ENCODE measurements at regions not wholly inside any gene's neighbourhood (a gene's known extent, or its start where the extent isn't known, plus 50 kb on each side); places are given as distances from the start of the nearest gene placed in this dataset.
"Not testable (repeated sequence)": the region's sequence is repeated elsewhere in the genome, so short reads cannot be mapped to it uniquely, and the experiment has no call there.

DNA sequence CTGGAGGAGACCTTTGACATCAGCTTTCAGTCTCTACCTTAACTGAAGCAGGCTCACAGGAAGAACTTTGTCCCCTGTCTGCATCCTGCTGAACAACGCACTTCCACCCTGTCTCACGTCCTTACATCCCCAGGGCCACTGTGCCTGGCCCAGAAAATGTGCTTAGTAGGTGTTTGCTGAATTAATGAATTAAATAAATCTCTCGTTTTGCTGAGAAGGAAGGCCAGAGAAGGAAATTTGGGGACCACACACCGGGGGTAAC lies 54.3 kb upstream of the CREB3L1 start:
- DNase-seq, result no peak

DNA sequence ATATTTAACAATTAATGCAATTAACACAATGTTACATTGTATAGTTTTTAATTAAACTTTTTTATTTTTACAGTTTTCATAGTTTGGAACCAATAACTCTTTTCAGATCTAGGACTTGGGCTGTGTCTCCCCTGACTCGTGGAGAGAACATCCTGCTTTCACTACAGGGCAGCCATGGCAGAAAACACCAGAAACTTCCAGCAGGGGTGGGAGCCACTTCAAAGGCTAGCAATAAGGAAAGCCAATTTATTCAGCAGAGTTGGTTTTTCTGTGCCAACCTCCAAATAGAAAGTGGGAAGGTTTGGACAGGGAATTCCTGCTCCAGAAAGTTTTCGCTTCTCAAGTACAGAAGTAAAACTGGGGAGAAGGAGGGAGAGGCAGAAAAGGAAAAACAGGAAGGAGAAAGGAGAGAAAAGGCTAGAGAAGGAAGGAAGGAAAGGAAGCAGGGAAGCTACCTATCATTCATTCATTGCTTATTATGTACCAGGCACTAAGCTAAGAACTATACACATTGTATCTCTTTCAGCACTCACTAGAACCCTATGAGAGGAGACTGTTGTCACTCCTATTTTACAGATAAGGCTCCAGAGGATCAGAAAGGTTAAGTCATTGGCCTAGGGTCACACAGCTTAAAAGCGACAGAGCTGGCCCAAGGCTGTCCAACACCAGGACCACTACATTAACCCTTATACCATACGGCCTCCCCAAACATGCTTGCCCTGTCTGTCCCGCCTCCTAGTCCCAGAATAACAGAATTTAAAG lies 54.8 kb upstream of the CREB3L1 start:
- DNase-seq, result no peak

DNA sequence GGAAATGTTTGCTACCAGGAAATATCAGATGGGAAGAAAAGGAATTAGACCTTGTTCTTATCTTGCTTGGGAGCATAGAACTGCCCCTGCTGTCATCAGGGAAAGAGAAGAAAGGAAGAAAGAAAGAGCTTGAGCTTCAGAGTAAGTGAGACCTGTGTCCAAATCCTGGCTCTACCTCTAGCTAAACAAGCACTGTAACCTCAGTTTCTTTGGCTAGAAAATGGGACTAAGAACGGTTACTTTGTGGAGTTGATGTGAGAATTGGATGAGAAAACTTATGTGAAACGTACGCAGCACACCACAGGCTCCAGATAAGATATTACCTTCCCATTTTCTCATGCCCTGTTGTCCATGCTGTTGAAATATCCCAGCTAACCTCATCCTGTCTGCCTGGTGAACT lies 57.1 kb upstream of the CREB3L1 start:
- no peak for DNase-seq

DNA sequence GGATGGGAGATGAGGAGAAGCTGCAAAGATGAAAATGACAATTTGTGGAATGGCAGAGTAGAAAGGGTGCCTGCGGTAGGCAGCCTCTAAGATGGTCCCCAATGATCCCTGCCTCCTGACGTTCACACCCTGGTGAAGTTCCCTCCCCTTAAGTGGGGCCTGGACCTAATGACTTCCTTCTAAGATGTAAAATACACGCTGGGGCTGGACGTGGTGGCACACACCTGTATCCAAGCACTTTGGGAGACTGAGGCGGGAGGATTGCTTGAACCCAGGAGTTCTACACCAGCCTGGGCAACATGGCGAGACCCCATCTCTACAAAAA lies 60.7 kb upstream of the CREB3L1 start:
- DNase-seq, result no peak

DNA sequence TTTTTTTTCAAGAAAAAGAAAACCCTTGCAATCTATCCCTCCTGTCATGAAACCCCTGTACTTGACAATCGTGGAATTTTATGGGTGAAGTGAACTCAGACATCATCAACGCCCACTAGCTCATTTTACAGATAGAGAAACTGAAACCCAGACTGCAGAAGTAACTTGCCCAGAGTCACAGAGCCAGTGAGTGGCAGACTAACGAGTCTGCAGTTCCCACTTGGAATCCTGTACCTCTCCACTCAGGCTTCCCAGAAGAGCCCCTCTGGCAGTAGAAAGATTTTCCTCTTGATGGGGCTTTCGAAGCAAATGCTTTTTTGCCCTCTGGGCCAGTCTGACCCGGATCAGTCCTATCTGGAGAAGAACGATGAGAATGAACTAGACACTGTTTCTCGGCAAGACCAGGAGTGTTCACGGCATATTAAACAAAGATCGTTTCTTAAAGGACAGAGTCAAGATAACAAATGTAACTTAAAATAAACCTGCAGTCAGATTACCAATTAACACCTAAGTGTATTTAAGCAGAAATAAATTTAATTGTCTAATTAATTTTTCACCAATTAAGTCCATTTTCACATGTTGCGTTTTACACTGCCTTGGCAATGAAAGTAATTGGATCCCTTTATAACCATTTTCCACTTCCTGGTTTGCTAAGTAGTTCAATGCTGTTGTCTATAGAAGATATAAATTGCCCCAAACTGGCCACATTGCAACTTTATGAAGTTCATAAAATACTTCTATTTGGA lies 61.3 kb upstream of the CREB3L1 start:
- DNase-seq, result no peak

DNA sequence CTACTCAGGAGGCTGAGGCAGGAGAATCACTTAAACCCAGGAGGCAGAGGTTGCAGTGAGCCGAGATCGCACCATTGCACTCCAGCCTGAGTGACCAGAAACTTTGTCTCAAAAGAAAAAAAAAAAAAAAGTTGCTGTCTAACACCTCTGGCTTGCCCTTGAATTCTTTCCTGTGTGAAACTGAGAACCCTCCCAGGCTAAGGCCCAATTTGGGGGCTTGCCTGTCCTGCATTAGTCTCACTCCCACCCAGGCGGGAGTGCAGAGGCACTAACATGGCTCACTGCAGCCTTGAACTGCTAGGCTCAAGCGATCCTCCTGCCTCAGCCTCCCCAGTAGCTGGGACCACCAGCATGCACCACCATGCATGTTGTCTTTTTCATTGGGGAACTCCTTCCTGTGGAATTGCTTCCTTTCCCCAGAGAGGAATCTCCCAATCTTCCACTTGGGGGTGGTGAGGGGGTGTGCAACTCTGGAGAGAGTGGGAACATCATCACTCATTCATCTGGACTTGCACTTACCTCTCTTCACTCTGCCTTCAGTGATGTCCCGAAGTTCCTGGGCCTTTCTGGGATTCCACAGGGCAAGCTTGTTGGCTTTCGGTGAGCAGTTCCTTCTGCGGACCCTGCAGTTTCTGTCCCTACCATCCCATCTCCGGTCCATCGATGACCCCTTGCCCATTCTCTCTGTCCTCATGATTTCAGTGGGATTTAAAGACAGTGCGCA lies 62.1 kb upstream of the CREB3L1 start:
- no peak for DNase-seq

DNA sequence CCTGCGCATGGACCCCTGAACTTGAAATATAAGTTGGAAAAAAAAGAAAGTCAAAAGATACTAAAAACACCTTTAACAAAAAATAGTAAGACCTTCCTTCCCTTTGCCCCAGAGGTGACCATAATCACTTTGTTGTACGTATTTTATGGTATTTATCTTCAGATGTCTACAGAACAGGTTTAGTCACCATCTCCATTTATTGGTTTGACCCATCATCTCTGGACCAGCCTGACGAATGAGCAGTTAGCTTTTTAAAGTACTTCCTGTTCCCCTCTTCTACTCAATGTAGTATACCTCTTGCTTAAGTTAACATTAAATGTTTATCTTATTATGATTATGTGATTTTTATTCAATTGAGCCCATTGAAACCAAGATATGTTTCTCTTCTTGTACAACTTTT lies 64.7 kb upstream of the CREB3L1 start:
- DNase-seq, result no peak

DNA sequence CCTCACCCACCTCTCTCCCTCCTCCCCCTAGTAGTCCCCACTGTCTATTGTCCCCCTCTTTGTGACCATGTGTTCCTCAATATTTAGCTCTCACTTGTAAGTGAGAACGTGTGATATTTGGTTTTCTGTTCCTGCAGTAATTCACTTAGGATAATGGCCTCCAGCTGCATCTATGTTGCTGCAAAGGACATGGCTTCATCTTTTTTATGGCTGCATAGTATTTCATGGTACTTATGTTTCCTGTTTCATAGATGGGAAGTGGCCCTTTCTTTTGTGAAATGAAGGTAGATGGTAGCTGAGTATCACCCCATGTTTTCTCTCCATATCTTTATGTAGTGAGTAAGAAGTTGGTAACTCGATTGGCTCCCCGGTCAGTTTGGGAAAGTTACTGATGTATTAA lies 66.6 kb upstream of the CREB3L1 start:
- DNase-seq, result no peak

DNA sequence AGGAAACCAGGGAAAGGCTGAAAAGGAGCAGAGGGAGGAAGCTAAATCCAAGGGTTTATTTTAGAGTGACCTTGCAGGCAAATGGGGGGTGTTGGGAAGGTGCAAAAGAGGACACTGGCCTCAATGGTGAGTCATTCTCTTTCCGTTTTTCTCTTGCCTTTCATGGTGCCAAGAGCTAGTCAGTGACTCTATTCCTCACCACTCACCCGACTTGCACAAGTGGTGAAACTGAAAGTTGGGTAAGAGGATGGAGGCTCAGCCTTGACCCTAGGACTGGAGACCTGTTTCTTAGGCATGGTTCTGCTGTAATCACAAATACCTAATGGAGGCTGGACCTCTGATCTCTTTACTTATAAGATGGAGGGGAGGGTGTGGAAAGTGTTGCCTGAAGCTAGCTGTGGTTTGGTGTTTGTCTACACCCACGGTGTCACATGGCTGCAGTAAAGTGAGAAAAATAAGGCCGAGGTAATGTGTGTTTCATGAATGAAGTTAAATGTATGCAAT lies 67.3 kb upstream of the CREB3L1 start:
- peak; percentile 4 for DNase-seq

DNA sequence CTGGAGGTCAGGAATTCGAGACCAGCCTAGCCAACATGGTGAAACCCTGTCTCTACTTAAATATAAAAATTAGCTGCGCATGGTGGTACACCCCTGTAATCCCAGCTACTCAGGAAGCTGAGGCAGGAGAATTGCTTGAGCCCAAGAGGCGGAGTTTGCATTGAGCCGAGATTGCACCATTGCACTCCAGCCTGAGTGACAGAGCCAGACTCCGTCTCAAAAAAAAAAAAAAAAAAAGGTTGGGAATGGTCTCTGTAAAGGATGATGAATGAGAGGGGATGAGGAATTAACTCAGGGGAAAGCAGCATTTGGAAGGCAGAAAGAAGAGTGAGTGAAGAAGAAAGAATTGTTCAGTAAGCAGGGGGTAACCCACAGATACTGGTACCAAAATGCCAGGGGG lies 67.8 kb upstream of the CREB3L1 start:
- not testable (repeated sequence) for DNase-seq

DNA sequence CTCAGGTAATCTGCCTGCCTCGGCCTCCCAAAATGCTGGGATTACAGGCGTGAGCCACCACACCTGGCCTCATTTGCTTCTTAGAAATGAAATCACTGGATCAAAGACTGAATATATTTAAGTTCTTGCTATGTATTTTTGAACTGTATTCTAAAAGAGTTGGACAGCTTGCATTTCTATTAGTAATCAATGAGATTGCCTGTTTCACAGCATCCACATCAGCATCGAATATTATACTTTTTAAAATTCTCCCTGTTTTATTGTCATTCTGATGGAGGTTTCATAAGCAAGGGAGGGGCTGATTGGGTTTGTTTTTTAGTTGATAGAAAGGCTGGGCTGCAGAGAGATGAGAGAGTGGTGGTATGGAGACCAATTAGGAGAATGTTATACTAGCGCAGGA lies 68.7 kb upstream of the CREB3L1 start:
- no peak for DNase-seq

DNA sequence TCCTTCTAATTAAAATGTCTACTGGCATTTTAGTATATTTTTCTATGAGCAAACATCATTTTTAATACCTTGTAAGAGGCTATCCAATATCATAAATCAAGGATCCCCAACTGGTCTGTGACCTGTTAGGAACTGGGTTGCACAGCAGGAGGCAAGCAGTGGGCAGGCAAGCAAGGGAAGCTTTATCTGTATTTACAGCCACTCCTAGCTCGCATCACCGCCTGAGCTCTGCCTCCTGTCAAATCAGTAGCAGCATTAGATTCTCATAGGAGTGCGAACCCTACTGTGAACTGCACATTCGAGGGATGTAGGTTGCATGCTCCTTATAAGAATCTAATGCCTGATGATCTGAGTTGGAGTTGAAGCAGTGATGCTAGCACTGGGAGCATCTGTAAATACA lies 70.2 kb upstream of the CREB3L1 start:
- DNase-seq, result no peak

DNA sequence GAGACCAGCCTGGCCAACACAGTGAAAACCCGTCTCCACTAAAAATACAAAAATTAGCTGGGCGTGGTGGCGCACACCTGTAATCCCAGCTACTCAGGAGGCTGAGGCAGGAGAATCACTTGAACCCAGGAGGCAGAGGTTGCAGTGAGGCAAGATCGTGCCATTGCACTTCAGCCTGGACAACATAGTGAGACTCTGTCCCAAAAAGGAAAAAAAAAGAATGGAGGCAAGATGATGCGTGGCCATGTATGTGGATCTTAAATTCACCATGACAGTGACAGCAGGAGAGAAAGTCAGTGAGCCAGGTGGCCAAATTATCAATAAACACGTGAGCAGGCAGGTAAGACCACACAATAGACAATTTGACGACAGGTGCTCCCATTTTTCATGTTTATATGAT lies 73.0 kb upstream of the CREB3L1 start:
- DNase-seq, result not testable (repeated sequence)

DNA sequence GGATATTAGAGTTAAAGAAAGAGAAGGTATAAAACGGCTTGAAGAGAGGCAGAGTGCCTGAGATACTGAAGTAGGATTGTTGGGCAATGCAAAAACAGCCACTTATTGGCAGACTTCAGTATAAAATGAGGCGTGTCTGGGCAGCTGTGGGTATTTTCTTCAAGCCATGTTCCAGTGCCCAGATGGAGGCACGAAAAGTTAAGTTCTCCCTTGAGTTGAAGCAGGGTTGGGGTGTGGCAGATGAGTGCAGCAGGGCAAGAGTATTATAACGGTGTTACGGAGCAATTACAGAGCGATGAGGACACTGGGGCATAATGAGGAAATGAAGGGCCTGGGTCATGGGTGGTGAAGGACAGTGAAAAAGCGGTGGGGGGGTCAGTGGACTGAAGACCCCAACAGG lies 73.7 kb upstream of the CREB3L1 start:
- no peak for DNase-seq

DNA sequence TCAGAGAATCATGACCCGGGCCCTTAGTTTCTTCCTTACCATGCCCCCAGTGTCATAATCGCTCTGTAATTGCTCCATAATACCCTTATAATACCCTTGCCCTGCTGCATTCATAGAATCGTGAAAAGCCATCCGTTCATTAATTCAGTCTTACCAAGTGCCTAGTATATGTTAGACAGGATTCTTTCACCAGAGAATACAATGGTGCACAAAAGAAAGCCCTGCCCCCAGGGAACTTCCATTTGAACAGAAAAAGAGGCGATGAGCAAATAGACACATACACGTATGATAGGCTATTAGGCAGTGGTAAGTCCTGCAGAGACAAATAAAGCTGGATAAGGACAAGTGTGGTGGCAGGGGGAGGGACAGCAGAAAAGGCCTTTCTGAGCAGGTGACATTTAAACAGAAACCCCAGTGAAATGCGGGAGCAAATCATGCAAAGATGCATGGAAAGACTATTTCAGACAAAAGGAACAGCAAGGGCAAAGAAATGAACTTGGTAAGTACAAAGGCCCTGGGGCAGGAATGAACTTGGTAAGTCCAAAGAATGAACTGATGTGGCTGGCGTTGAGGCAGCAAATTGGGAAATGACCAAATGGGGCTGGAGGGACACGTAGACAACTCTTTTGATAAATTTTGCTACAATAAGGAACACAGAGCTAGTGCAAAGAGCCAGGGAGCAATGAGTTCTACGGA lies 74.6 kb upstream of the CREB3L1 start:
- no peak for DNase-seq

DNA sequence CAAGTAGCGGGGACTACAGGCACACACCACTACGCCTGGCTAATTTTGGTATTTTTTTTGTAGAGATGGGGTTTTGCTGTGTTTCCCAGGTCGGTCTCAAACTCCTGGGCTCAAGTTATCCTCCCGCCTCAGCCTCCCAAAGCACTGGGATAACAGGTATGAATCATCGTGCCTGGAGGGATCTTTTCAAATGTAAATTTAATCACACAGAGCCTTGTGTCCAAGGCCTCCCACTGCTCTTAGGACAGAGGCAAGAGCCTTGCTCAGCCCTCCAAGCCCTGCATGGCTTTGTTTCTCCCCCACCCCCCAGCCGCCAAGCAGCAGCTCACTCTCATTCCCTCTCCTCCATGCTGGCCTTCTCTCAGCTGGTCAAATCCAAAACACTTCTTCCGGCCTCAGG lies 75.3 kb upstream of the CREB3L1 start:
- no peak for DNase-seq

DNA sequence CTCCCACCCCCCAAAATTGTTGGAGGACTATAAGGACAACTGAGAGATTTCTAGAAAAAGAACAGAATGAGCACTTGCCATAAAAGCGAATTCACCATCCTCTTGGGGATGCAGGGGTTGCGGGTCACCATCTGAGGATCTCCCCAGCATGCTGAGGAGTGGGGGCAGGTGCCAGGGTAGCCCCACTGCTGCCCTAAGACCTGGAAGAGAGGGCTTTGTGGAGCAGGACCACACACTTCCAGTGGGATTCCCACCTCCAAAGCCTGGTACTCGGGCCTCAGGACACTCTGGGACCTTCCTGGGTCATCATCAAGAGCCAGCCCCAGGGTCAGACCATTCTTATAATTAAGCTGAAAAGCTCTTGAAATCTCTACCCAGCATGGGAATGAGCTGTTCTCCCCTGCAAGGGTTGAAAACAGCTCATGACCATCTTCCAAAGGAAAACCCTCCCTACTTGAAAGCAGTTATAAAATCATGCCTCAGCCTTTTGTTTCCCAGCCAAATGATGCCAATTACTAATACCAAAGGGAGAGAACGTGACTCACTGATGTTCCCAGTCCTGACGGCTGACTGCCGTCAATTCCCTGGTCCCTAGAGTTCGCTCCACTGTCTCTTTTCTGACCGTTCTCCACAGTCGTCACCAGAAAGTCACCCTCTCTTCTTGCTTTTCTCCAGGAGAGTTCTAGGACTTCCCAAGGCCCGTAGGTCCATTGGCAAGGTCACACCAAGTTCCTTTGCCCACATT lies 76.8 kb upstream of the CREB3L1 start:
- DNase-seq, result no peak

DNA sequence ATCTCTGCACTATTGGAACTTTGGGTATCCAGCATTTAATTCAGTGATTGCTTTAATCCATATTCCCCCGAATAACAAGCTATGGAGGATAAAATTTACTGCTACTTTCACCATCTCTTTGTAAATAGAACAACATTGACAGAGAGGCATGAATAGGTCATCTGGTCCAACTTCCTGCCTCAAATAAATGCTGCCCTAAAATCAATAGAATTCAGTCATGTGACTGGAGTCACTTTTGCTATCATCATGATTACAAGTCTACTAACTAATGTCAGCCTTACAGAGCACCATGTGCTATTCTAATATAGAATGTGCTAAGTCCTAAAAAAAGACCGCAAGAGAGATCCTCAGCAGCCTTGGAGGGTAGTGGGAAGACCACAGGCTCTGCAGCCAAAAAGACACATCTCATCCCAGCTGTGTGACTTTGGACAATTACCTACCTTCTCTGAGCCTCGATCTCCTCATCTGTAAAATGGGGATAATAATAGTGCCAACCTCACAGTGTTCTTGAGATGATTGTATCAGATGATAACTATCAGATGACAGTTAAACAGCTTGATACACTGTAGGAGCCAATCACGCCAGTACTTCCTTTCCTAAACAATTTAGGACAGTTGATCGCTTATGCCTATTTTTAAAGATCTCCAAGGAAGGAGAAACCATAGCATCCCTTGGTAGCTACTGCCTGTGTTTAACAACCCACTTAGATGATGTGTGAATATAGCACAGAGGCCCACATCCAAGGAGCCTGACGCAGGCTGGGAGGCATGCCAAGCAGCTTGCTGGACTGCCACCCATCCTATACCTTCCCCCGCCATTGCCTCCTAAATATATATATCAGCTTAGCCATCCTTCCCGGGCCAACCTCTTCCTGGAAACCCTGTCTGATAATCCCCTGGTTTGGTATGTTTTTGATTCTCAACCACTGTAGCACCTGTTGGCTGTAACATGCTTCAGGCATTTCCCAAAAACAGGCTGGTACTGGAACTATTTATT lies 77.3 kb upstream of the PHF21A start:
- no peak for DNase-seq

DNA sequence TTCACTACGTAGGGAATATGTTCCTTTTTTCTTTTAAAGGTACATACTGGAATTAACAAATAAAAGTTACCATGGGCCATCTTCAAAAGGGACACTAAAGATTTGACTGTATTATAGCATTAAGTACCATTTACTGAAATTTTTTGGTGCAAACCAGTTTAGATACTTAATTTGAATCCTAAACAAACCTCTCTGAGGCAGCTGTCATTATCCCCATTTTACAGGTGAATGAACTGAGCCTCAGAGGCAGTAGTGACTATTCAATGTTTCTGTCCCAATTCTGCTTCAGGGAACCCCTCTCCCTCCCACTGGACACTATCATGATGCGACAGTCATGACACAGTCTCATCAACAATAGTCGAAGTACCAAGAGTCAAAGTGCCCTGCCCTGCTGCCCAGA lies 76.2 kb upstream of the PHF21A start:
- DNase-seq, result no peak

DNA sequence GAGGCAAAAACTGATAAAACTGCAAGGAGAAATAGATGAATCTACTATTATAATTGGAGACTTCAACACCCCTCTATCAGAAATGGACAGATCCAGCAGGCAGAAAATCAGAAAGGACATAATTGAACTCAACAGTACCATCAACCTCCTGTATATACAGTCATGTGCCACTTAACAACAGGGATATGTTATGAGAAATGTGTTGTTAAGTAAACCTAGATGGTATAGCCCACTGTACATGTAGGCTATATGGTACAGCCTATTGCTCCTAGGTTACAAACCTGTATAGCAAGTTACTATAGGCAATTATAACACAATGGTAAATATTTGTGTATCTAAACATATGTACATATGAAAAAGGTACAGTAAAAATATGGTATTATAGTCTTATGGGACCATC lies 66.8 kb upstream of the PHF21A start:
- no peak for DNase-seq

DNA sequence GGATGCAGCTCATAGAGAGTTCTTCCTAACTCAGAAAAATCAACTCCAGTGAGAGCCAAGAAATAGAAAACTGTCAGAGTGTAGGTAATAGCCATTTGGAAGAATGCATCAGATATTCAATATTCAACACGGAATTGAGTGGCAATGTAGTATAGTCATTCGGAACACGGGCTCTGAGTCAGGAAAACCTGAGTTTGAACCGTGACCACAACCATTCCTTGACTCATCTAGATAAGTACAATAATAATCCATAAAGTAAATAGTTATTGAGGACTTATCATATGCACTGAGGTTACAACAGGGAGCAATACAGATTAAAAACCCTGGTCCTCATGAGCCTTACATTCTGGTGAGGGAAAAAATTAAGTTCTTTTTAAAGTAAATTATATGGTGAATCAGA lies 62.6 kb upstream of the PHF21A start:
- DNase-seq, result no peak
